ENCODE measurements at regions not wholly inside any gene's neighbourhood (a gene's known extent, or its start where the extent isn't known, plus 50 kb on each side); places are given as distances from the start of the nearest gene placed in this dataset.

- TF ChIP-seq CTCF (conservative IDR thresholded peaks at IDR 0.05) (no peak), ZFX (IDR thresholded peaks at IDR 0.05) (no peak)
Observed at GRCh38 chr9:25427898-25428297, 250.3 kb downstream of the TUSC1 start.

All from C4-2B (cell line).